NCI-H524 (cell line): ENCODE measurements at regions not wholly inside any gene's neighbourhood (a gene's known extent, or its start where the extent isn't known, plus 50 kb on each side); places are given as distances from the start of the nearest gene placed in this dataset.
"Not testable (repeated sequence)": the region's sequence is repeated elsewhere in the genome, so short reads cannot be mapped to it uniquely, and the experiment has no call there.

ENCODE experiments used
- DNase-seq, 2 experiments: peaks; one replicate each; lab custom pipeline; 2025; lab: John Stamatoyannopoulos, UW

DNA sequence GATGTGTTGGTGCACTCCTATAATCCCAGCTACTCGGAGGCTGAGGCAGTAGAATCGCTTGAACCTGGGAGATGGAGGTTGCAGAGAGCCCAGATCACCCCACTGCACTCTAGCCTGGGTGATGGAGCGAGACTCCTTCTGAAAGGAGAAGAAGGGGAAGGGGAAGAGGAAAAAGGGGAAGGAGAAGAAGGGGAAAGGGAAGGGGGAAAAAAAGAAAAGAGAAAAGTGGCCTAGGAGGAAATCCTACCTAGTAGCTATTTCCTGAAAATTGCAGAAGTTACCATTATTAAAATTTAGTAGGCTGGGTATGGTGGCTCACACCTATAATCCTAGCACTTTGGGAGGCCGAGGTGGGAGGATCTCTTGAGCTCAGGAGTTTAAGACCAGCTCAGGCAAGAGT lies 67.4 kb downstream of the ARRDC3 start:
- DNase-seq, result no peak

DNA sequence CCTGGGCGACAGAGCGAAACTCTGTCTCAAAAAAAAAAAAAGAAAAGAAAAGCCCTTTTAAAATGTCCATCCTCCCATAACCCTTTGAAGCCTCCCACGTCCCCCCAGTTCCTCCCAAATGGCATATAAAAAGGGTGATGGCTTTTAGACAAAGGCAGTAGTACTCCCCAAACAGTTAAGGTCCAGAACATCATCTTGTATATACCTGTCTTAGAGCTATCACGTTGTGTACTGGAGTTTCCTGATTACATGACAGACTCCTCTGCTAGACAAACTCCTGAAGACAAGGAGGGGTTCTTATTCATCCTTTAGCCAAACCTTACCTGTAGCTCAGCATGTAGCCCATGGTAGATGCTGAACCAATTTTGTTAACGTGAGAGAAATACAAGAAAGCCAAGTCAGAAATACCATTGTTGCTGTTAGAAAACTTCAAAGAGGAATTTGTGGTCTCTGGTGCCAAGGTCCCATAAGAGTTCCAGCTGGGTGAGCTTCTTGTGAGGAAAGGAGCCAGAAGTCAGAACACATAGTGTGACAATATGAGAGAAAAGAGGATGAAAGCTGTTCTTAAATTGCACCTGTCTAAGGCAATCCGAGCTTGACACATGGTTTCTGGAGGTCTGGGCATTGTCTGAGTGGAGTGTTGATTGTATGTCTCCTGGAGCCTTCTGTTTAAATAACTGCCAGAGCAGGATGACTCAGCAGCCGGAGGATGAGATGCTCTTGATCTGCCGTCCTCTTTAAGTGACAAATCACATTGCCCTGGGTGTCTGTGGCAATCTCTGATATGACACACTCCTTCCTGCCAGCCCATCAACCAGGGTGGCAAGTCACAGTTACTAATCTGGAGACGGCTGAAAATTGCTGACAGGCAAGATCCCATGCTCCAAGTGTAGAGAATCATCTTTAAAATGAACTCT lies 69.1 kb downstream of the ARRDC3 start:
- peak; percentile 73 to 90 for DNase-seq

DNA sequence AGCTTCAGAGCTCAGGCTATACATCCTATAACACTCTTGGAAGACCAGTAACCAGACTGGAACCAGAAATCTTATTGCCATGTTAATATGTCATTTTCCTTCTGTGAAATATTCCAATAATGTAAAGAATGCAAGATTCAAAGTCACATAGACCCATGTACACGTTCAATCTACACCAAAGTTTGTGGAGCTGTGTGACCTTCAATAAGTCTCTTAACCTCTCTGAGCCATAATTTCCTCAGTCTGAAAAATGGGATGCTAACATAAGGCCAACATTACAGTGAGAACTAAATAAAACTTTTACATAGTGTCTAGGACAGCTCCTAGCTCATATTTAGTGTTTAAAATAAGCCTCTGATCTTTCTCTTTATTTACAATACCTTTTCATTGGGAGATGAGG lies 70.4 kb downstream of the ARRDC3 start:
- no peak for DNase-seq

- DNase-seq, result peak in 1 of 2 experiments; percentile 28
Measured at GRCh38 chr5:91311697-91312501, 71.2 kb downstream of the ARRDC3 start.

- no peak for DNase-seq
Measured at GRCh38 chr5:91311168-91311696, 71.9 kb downstream of the ARRDC3 start.

DNA sequence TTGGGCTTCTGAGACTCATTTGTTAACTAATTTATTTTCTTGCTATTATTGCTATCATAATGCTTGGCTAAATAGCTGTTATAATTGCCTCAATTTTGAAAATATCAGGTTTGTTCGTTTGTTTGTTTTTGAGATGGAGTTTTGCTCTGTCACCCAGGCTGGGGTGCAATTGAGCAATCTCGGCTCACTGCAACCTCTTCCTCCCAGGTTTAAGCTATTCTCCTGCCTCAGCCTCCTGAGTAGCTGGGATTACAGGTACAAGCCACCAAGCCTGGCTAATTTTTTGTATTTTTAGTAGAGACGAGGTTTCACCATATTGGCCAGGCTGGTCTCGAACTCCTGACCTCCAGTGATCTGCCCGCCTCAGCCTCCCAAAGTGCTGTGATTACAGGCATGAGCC lies 75.0 kb downstream of the ARRDC3 start:
- not testable (repeated sequence) for DNase-seq

DNA sequence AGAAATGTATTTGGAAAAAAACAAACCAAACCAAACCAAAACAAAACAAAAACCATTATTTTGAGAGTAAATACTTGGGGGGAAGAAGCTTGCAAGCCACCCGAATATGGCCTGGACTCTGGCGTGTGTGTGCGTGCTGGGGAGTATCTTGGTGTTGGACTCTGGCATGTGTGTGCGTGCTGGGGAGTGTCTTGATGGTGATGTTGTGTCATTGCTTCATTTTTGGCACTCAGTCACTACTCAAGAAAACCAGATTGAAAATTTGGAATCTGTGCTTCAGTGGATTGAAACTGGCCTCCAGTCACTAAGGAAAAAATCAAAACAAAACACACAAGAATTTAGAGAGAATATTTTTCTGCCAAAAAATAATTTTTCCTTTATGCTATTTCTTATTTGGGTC lies 76.1 kb downstream of the ARRDC3 start:
- no peak for DNase-seq

- no peak for DNase-seq
Measured at GRCh38 chr5:91306497-91306896, 76.6 kb downstream of the ARRDC3 start.

DNA sequence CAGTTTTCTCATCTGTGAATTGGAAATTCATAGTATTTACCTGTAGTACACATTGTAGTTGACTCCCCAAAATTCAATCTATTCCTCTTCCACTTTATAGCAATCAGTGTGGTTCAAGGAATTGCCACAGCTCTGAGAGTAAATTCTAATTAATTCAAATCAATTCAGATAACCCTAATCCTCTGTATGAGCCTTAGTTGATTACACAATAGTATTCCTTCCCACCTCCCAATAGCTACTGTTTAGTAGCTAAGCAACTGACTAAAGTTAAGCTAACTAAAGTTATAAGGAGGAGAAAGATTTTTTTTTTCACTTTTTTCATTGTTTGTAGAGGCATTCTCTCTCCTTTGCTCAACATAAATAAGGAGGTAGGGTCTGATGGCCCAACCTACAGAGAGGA lies 77.5 kb downstream of the ARRDC3 start:
- DNase-seq, result no peak

- not testable (repeated sequence) for DNase-seq
Measured at GRCh38 chr5:91304015-91304414, 79.1 kb downstream of the ARRDC3 start.

GRCh38 chr5:91302958-91303357 lies 80.2 kb downstream of the ARRDC3 start:
- no peak for DNase-seq

DNA sequence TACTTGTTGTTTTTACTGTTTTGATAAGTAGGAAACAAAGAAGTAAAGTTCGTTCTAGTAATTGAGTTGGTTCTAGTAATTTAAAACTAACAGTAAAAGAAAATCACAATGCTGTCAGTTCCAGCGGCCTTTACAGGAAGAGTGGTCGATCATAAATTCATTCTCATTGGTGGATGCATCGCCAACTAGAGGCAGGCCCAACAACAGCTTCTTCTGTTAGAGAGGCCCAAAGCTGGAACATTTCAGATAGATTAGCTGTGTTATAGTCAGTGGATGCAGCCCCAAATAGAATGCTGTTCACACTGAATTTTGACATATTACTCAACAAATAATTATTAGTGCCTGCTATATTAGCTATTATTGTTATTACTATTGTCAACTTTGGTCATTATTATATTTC lies 80.8 kb downstream of the ARRDC3 start:
- DNase-seq, result no peak

- DNase-seq, result no peak
Measured at GRCh38 chr5:91301106-91301846, 81.8 kb downstream of the ARRDC3 start.

DNA sequence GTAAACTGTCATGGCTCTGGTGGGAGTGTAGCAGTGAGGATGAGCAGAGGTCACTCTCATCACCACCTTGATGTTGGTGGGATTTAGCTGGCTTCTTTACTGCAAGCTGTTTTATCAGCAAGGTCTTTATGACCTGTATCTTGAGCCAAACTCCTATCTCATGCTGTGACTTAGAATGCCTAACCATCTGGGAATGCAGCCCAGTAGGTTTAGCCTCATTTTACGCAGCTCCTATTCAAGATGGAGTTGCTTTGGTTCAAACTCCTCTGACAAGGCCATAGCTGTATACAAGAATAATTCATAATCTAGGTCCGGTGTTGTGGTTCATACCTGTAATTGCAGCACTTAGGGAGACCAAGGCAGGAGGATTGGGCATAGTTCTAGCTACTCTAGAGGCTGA lies 85.1 kb downstream of the ARRDC3 start:
- no peak for DNase-seq

DNA sequence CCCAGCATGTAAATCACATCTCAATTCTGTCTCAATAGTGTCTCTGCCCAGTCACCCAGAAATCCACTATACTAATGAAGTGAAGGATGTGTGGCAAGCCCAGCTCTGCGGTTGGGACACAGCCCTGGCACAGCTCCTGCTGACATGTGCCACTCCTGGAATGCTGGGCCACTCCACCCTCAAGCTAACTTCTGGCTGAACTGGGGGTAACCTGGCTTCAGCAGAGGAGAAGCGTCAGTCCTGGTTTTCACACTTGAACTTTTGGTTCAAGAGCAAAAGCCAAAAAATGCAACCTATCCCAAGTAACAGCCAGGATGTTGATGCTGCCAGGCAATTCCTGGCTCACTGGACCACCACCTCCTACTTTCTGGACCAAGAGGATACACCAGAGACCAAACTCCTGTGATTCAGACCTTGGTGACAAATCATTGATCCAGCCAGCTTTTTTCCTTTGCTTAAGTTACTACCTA lies 86.4 kb downstream of the ARRDC3 start:
- no peak for DNase-seq

GRCh38 chr5:91296102-91296501 lies 87.0 kb downstream of the ARRDC3 start:
- DNase-seq, result not testable (repeated sequence)

DNA sequence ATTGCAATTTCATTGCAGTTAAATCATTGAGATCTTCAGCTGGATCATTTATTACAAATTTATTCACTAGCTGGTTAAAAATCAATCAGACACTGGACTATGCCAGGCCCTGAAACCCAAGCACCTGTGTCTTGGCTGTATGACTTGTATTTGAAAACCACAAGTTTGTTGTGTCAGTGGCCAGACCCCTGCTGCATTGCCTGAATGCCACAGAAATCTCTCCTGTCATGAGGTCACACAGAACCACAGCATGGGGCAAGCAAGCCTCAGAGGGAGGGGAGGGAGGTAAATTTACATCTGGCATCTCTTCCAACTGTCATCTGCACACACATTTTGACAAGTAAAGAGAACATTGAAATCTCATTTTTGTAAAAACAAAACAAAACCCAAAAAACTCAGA lies 90.0 kb downstream of the ARRDC3 start:
- DNase-seq, result no peak

DNA sequence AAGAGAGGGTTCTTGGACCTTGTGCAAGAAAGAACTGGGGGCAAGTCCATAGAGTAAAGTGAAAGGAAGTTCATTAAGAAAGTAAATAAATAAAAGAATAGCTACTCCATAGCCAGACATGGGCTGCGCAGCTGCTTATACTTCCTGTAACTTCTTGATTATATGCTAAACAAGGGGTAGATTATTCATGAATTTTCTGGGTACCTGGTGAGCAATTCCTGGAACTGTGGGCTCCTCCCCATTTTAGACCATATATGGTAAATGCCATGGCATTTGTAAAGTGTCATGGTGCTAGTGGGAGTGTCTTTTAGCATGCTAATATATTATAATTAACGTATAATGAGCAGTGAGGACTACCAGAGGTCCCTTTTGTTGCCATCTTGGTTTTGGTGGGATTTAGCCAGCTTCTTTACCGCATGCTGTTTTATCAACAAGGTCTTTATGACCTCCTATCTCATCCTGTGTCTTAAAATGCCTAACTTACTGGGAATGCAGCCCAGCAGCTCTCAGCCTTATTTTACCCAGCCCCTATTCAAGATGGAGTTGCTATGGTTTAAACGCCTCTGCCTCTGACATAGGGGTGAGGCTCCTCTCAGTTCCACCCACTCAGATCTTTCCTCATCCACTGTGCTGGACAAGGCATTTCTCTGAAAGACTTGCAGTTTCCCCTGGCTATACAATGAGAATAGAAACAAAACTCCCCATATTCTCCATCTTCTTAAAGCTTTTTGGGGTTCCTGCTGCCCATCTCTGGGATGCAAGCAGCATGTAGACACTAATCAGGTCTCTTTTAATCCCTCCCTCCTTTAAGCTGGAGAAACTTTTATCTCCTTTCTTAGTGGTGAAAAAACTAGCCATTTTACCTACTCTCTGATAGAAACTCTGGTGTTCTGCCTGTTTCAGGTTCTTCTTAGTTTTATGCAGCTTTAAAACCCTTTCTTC lies 91.2 kb downstream of the ARRDC3 start:
- no peak for DNase-seq

DNA sequence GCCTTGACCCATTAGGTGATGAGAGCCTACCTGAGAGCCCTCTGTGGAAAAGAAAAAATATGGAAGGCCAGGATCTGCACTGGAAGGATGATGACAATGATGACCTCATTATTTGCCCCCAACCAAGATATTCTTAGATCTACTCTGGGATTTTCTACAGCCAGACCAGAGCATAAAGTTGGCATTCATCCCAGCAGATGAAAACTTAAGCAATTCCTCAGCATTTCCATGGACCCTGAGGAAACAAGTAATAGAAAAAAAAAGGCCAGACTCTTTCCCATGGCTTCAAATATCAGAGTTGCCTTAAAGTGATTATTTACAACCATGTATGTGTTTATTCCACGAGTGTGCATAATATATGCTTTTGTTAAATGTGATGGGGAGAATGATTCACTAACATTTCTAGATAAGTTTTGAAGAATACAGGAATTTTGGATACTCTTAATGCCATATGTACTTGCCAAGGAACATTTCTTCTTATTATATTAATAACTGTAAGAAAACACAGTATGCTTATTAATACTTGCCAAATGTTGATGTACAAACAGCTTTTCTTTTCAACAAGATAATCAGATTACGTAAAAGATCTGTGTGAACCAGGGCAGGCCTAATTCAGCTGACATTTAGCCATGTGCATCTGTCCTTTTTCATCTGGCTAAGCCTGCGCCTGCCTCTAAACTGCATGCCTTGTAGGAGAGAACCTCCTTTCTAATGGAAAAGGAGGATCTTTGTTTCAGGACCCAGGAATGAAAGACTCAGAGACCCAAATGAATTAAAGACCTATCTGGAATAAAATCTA lies 94.8 kb downstream of the ARRDC3 start:
- peak in 1 of 2 experiments; percentile 31 for DNase-seq

DNA sequence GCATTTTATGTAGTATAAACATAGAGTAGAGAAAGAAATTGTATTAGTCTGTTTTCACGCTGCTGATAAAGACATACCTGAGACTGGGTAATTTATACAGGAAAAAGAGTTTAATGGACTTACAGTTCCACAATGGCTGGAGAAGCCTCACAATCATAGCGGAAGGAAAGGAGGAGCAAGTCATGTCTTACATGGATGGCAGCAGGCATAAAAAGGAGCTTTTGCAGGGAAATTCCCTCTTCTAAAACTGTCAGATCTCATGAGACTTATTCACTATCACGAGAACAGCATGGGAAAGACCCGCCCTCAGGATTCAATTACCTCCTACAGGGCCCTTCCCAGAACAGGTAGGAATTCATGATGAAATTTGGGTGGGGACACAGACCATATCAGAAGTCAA lies 98.1 kb downstream of the ARRDC3 start:
- DNase-seq, result not testable (repeated sequence)
